MCF 10A (cell line): ENCODE measurements at regions not wholly inside any gene's neighbourhood (a gene's known extent, or its start where the extent isn't known, plus 50 kb on each side); places are given as distances from the start of the nearest gene placed in this dataset.
A peak's percentile ranks its signal among the peaks of the same experiment; 100 is the strongest.

Experiments
- BruUV-seq: library from RNA; stranded (reverse); fragments of 400-500 nt; replicated peaks from 2 replicates; lab custom pipeline; 2021; lab: Mats Ljungman, UMichigan
- CTCF ChIA-PET: fragments of 300-600 bp; sonication (Branson Sonifier 250); formaldehyde crosslinking; extraction: SDS; loops from one replicate; lab custom pipeline; 2021; ENCODE audit warnings: antibody characterized with exemption, inconsistent platforms; lab: Yijun Ruan, JAX
- POLR2A ChIA-PET: fragments of 300-600, 350-650 bp; sonication (Branson Sonifier 250); formaldehyde crosslinking; extraction: SDS; loops from one replicate; lab custom pipeline; 2020; ENCODE audit warnings: antibody characterized with exemption, inconsistent platforms; lab: Yijun Ruan, JAX
- DNase-seq: peaks from one replicate; pipeline ENCODE4 v3.0.0-alpha.2; 2018; ENCODE audit not compliant: unreplicated experiment
- H3K27ac Mint-ChIP-seq: one replicate; pipeline ENCODE4 v1.8.0; 2022; ENCODE audit warnings: mild to moderate bottlenecking, low read depth, mixed read lengths; ENCODE audit not compliant: unreplicated experiment
- H3K27me3 Mint-ChIP-seq: one replicate; pipeline ENCODE4 v1.8.0; 2022; ENCODE audit warnings: mixed read lengths; ENCODE audit not compliant: insufficient read depth, unreplicated experiment
- H3K36me3 Mint-ChIP-seq: one replicate; pipeline ENCODE4 v1.8.0; 2022; ENCODE audit warnings: mild to moderate bottlenecking, moderate library complexity, mixed read lengths; ENCODE audit not compliant: insufficient read depth, unreplicated experiment
- H3K4me1 Mint-ChIP-seq: one replicate; pipeline ENCODE4 v1.8.0; 2022; ENCODE audit warnings: mixed read lengths; ENCODE audit not compliant: insufficient read depth, unreplicated experiment
- H3K4me3 Mint-ChIP-seq: one replicate; pipeline ENCODE4 v1.8.0; 2022; ENCODE audit warnings: mild to moderate bottlenecking, moderate library complexity, mixed read lengths; ENCODE audit not compliant: unreplicated experiment
- H3K9me3 Mint-ChIP-seq: one replicate; pipeline ENCODE4 v1.8.0; 2022; ENCODE audit warnings: mixed read lengths; ENCODE audit not compliant: unreplicated experiment
- intact Hi-C: fragments of 100-400 bp; cut with micrococcal nuclease; formaldehyde crosslinking; loops from 2 replicates; pipeline ENCODE4 v1.14.1; 2022
- TF ChIP-seq, protein P1 (sequence below): fragments of 200-600 bp; IDR thresholded peaks from one replicate; pipeline ENCODE4 v1.8.0; 2022; ENCODE audit warnings: antibody characterized with exemption, mild to moderate bottlenecking; ENCODE audit not compliant: unreplicated experiment

DNA sequence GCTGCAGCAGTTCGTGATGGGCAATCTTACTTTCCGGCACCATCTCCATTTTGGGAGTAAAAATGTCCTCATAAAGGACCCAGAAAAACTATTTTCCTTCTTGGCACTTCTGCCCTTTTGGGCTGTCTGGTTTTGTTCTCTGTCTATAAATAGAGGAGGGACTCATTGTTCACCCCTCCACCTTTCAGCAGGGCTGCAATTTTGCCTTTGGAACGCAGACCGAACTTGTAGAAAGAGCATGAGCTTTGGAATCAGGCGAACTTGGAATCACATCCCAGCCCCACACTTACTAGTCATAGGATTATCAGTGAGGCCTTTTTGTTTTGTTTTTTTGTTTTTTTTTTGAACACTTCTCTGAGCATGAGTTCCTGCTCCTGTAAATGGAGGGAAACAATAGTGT is 178.1 kb upstream of the IL12B start:
- no peaks in the 10 kb centered on the region for H3K27me3 Mint-ChIP-seq
- POLR2A ChIA-PET: interaction anchor here (0.8 to 1.1 kb wide), 2 partner anchors 57 to 501 kb away, joined by 3 read pairs; partner anchors contain the start of gene TTC1
- no peaks in the 10 kb centered on the region for H3K36me3 Mint-ChIP-seq
- peaks cover 22% of the 10 kb centered on the region for H3K4me1 Mint-ChIP-seq
- intact Hi-C loops: no loop called here
- no peak for DNase-seq
- TF ChIP-seq, protein P1, sequence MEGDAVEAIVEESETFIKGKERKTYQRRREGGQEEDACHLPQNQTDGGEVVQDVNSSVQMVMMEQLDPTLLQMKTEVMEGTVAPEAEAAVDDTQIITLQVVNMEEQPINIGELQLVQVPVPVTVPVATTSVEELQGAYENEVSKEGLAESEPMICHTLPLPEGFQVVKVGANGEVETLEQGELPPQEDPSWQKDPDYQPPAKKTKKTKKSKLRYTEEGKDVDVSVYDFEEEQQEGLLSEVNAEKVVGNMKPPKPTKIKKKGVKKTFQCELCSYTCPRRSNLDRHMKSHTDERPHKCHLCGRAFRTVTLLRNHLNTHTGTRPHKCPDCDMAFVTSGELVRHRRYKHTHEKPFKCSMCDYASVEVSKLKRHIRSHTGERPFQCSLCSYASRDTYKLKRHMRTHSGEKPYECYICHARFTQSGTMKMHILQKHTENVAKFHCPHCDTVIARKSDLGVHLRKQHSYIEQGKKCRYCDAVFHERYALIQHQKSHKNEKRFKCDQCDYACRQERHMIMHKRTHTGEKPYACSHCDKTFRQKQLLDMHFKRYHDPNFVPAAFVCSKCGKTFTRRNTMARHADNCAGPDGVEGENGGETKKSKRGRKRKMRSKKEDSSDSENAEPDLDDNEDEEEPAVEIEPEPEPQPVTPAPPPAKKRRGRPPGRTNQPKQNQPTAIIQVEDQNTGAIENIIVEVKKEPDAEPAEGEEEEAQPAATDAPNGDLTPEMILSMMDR: no peak
- no peak overlapping the region for H3K27ac Mint-ChIP-seq
- no TSS peak for BruUV-seq
- H3K9me3 Mint-ChIP-seq: no peaks in the 10 kb centered on the region
- H3K4me3 Mint-ChIP-seq: no peak overlapping the region
- CTCF ChIA-PET: interaction anchor here (0.8 kb wide), 1 partner anchor 334 kb away, joined by 3 read pairs; no protein-coding TSS in a partner anchor

DNA sequence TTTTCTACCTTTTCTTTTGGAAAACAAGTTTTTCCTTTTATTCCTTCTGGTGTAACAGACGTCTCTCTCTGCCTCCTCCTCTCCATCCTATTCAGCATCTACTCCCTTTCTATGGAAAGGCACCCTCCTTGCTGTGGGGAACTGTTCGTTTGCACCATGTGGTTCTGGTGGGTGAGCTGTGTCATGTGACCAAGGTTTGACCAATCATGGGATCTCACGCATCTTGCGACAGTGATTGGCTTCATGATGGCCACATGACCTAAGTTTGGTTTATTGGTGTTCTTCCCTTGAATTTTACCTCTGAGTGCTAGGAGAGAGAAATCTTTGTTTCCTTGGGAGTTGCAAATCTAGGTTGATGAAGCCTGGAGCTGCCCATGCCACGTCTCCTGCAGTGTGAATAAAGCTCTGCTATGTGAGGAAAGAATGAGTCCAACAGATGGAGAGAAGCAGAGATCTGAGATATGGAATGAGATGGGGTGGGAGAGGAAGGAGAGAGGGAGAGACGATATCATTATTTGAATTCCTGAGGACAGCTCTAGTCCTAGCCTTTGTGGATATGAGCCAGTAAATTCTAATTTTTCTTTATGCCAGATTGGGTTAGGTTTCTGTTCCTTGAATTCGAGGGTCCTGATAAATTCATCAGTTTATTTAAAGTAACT is 178.8 kb upstream of the IL12B start:
- ChIA-PET CTCF (interaction anchor here (0.5 to 1.2 kb wide), 6 partner anchors 8 to 405 kb away, joined by 3 to 4 read pairs (median 4); no protein-coding TSS in a partner anchor), POLR2A (interaction anchor here (0.7 to 1.1 kb wide), 2 partner anchors 13 to 500 kb away, joined by 3 read pairs; partner anchors contain the start of gene TTC1)
- Mint-ChIP-seq H3K27ac (no peak overlapping the region), H3K9me3 (no peaks in the 10 kb centered on the region), H3K27me3 (no peaks in the 10 kb centered on the region), H3K4me3 (no peak overlapping the region), H3K36me3 (no peaks in the 10 kb centered on the region), H3K4me1 (peaks cover 22% of the 10 kb centered on the region)
- no TSS peak for BruUV-seq
- TF ChIP-seq, protein P1: no peak
- intact Hi-C loops: no loop called here
- no peak for DNase-seq

DNA sequence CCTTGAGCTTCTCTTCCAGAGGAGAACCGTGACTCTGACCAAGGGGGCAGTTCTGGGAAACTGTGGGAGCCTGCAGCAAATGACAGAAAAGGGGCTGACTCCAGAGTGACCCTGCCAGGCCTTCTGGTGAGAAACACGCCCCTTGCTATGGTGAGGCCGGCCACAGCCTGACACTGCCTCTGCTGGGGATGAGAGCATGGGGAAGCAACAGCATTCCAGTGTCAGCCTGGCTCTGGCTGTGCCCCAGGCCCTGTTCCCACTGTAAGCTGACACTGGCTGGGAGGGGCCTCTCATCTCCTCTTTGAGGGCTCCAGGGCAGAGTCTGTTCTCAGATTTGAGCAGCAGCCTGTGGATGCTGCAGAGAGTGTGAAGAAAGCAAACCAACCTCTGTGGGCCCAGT is 180.0 kb upstream of the IL12B start:
- TF ChIP-seq, protein P1: no peak
- intact Hi-C loops: loop anchor here (10.0 kb wide), 1 partner anchor 225 kb away; no protein-coding TSS in a partner anchor
- no TSS peak for BruUV-seq
- H3K27ac Mint-ChIP-seq: peak overlapping the region; percentile 50
- CTCF ChIA-PET: interaction anchor here (0.6 to 1.2 kb wide), 3 partner anchors 59 to 1078 kb away, joined by 3 to 4 read pairs (median 3); no protein-coding TSS in a partner anchor
- DNase-seq: peak; percentile 88
- H3K36me3 Mint-ChIP-seq: no peaks in the 10 kb centered on the region
- no peak overlapping the region for H3K4me3 Mint-ChIP-seq
- H3K9me3 Mint-ChIP-seq: no peaks in the 10 kb centered on the region
- no peaks in the 10 kb centered on the region for H3K27me3 Mint-ChIP-seq
- POLR2A ChIA-PET: no interaction called here
- H3K4me1 Mint-ChIP-seq: peaks cover 17% of the 10 kb centered on the region

DNA sequence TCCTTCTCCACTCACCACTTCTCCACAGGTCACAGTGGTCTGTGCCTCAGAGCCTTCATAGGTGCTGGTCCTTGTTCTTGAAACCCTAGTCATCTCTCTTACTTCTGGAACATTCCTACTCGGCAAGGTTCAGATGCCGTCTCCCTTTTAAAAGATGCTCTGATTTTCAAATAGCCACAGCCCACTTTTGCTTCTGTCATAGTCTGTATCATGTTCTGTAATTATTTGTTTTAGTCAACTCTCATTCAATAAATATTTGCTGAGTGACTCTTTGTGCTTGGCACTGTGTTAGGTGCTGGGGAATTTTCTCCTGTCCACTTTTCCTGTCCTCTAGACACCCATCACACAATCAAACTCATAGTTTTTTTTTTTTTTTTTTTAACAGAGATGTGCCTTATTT is 181.3 kb upstream of the IL12B start:
- peak; percentile 50 for DNase-seq
- intact Hi-C loops: loop anchor here (10.0 kb wide), 1 partner anchor 223 kb away; no protein-coding TSS in a partner anchor
- BruUV-seq: no TSS peak
- ChIA-PET POLR2A (no interaction called here), CTCF (no interaction called here)
- TF ChIP-seq, protein P1: no peak
- Mint-ChIP-seq H3K36me3 (no peaks in the 10 kb centered on the region), H3K27ac (no peak overlapping the region), H3K9me3 (no peaks in the 10 kb centered on the region), H3K27me3 (no peaks in the 10 kb centered on the region), H3K4me1 (peaks cover 16% of the 10 kb centered on the region), H3K4me3 (no peak overlapping the region)
